NK-92 treated with Interleukin-12 subunit alpha and Interleukin-12 subunit beta, amount 100 ng/mL, for 24 hours (cell line): ENCODE measurements at regions not wholly inside any gene's neighbourhood (a gene's known extent, or its start where the extent isn't known, plus 50 kb on each side); places are given as distances from the start of the nearest gene placed in this dataset.

Experiments used
- DNase-seq: peaks from one replicate; lab custom pipeline; 2025; lab: John Stamatoyannopoulos, UW

- DNase-seq: no peak
Measured at GRCh38 chr3:64464955-64465354, 222.8 kb downstream of the ADAMTS9 start.

GRCh38 chr3:64463981-64464380 lies 223.8 kb downstream of the ADAMTS9 start:
- no peak for DNase-seq

GRCh38 chr3:64462203-64462602 lies 225.6 kb downstream of the ADAMTS9 start:
- DNase-seq: no peak

DNA sequence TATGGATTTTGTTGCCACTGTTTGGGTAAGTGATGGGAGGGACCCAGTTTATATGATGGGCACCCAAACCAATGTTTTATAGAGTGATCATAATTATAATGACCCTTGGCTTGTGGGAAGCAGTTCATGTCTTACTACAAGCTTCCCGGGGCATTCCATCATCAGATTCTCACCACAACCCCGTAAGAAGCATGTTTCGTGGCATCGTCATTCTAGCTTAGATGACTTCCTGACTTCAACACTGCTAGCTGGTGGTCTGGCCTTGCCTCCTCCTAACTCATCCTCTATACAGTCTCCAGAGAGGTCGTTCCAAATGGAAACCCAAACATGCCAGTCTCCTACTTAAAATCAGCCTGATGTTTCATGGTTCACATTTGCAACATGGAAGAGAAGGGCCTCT lies 226.9 kb downstream of the ADAMTS9 start:
- DNase-seq: no peak

- DNase-seq: no peak
Measured at GRCh38 chr3:64460141-64460730, 227.6 kb downstream of the ADAMTS9 start.

GRCh38 chr3:64459711-64460110 lies 228.1 kb downstream of the ADAMTS9 start:
- no peak for DNase-seq

GRCh38 chr3:64457811-64458210 lies 230.0 kb downstream of the ADAMTS9 start:
- DNase-seq: no peak

- no peak for DNase-seq
Measured at GRCh38 chr3:64456674-64457073, 231.1 kb downstream of the ADAMTS9 start.

- DNase-seq: no peak
Measured at GRCh38 chr3:64455351-64455750, 230.1 kb upstream of the PRICKLE2 start.

- no peak for DNase-seq
Measured at GRCh38 chr3:64454768-64455167, 229.5 kb upstream of the PRICKLE2 start.

GRCh38 chr3:64454179-64454578 lies 228.9 kb upstream of the PRICKLE2 start:
- no peak for DNase-seq

GRCh38 chr3:64451283-64452012 lies 226.2 kb upstream of the PRICKLE2 start:
- no peak for DNase-seq

GRCh38 chr3:64450396-64450956 lies 225.2 kb upstream of the PRICKLE2 start:
- DNase-seq: no peak

DNA sequence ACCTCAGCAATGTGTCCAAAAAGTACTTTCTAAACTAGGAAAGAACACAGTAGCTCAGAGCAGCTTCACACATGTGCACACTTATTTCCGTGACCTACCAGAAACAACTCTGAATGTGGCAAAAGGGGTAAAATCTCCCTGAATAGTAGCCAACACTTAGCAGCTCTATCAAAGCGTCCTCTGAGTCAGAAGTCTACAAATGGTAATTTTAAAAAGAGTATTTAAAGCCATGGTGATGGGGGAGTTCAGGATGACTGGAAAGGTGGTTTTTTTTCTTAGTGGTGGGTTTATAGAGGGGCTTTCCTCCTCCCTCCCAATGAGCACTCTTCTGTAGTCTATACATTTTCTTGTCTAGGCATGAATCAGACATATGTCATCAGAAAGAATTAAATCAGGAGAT lies 223.8 kb upstream of the PRICKLE2 start:
- no peak for DNase-seq

DNA sequence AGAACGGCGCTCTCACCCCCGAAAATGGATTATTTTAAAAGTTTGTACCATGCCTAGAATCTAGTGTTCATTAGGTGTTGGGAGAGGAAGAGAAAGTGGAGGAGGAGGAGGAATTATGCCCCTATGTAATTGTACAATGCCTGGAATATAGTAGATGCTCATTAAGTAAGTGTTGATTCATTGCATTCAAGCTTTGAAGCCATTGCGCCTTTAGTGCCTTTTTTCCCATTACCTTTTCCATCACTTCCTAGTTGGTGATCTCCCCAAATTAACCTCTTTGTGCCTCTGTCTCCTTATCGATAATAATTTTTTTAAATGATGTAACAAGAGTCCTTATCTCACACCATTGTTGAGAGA lies 220.7 kb upstream of the PRICKLE2 start:
- DNase-seq: no peak

DNA sequence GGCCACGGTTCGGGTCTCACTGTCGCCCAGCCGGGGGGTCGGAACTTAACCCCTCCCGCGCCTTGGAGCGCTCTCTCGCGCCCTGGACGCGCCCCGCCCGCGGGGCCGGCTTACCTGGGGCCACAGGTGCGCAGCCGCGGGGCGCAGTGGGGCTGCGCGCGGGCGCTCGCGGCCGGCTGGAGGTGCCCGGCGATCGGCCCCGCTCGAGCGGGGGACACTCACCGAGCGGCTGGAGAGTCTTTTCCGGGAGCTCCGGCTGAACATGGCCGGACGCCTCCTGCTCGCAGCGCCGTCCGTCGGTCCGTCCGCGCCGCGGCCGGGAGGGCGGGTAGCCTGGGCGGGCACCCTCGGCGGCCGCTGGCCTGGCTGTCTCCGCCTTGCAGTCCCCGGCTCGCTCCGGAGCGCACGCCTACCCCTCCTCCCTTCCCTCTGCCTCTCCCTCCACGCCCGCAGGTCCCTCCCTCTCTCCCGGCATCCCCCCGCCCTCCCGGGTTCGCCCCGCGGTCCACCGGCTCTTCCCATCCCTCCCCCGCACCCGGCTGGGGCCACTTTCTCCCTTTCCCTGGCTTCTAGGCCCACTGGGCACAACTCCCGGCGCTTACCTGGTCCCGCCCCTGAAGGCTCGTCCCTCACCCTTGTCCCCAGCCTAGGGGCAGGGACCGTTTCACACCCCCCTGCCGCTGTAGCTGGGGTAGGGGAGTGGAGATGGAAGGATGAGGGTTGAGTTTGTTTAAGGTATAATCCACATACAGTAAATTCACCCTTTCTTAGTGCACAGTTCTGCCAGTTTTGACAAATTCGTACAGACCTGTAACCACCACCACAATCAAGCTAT lies 220.1 kb upstream of the PRICKLE2 start:
- DNase-seq: no peak

GRCh38 chr3:64444490-64445108 lies 219.3 kb upstream of the PRICKLE2 start:
- no peak for DNase-seq

GRCh38 chr3:64443546-64444381 lies 218.5 kb upstream of the PRICKLE2 start:
- DNase-seq: no peak

DNA sequence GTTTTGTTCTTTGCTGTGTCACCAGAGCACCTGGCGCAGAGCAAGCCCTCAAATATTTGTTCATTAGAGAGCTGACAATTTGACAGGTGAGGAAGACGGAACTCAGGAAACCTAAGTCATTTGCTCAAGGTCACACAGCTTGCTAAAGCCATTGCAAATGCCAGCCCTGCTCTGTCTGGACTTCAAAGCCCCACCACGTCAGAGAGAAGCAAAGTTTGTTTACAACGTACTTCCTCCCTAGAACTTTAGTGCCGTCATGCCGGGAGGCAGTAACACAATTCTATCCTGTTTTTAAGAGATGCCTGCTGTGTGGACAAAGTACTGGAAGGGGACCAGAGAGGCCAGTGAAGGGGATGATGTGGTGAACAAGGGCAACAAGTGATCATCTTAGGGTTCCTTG lies 216.6 kb upstream of the PRICKLE2 start:
- DNase-seq: no peak

GRCh38 chr3:64440498-64440897 lies 215.2 kb upstream of the PRICKLE2 start:
- DNase-seq: no peak

DNA sequence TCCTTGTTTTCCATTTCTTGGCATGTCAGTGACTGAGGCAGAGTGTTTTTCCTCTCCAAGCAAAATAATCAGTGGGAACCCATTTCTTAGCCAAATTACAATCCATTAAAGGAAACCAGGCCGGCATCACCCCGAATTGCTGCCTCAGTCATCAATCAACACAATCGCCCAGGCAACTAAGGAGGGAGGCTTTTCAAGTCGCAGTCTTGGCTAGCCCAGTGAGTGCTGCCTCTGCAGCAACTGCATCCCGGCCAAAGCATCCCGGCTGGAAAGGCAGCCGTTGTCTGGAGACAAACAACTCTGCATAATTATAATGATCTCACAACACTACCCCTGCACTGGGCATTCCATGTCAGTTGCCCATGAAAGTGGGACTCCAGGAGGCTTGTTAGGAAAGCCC lies 213.5 kb upstream of the PRICKLE2 start:
- DNase-seq: no peak
